ENCODE measurements at regions not wholly inside any gene's neighbourhood (a gene's known extent, or its start where the extent isn't known, plus 50 kb on each side); places are given as distances from the start of the nearest gene placed in this dataset.
"Not testable (repeated sequence)": the region's sequence is repeated elsewhere in the genome, so short reads cannot be mapped to it uniquely, and the experiment has no call there.

GRCh38 chr6:115873901-115874300 lies 186.8 kb downstream of the FRK start:
- DNase-seq (ENCODE audit: low read depth in 2 of 2), result no peak

GRCh38 chr6:115870464-115870863 lies 190.2 kb downstream of the FRK start:
- DNase-seq (ENCODE audit: low read depth in 2 of 2), result no peak

- no peak for DNase-seq (ENCODE audit: low read depth in 2 of 2)
Observed at GRCh38 chr6:115865914-115866313, 194.8 kb downstream of the FRK start.

GRCh38 chr6:115863211-115863610 lies 197.5 kb downstream of the FRK start:
- DNase-seq (ENCODE audit: low read depth in 2 of 2), result no peak

GRCh38 chr6:115861658-115862057 lies 199.0 kb downstream of the FRK start:
- DNase-seq (ENCODE audit: low read depth in 2 of 2), result not testable (repeated sequence)

GRCh38 chr6:115859577-115859976 lies 201.1 kb downstream of the FRK start:
- DNase-seq (ENCODE audit: low read depth in 2 of 2), result not testable (repeated sequence)

GRCh38 chr6:115854866-115855665 lies 205.6 kb downstream of the FRK start:
- DNase-seq (ENCODE audit: low read depth in 2 of 2), result no peak

- no peak for DNase-seq (ENCODE audit: low read depth in 2 of 2)
Observed at GRCh38 chr6:115847671-115848070, 213.0 kb downstream of the FRK start.

- no peak for DNase-seq (ENCODE audit: low read depth in 2 of 2)
Observed at GRCh38 chr6:115843945-115844344, 216.7 kb downstream of the FRK start.

GRCh38 chr6:115842338-115842737 lies 218.4 kb downstream of the FRK start:
- no peak for DNase-seq (ENCODE audit: low read depth in 2 of 2)

- DNase-seq (ENCODE audit: low read depth in 2 of 2), result no peak
Observed at GRCh38 chr6:115839583-115840181, 221.0 kb downstream of the FRK start.

GRCh38 chr6:115838763-115839401 lies 221.8 kb downstream of the FRK start:
- no peak for DNase-seq (ENCODE audit: low read depth in 2 of 2)

GRCh38 chr6:115838216-115838615 lies 222.5 kb downstream of the FRK start:
- no peak for DNase-seq (ENCODE audit: low read depth in 2 of 2)

GRCh38 chr6:115836374-115836773 lies 224.3 kb downstream of the FRK start:
- not testable (repeated sequence) for DNase-seq (ENCODE audit: low read depth in 2 of 2)

- DNase-seq (ENCODE audit: low read depth in 2 of 2), result no peak
Observed at GRCh38 chr6:115835314-115835713, 225.4 kb downstream of the FRK start.

- DNase-seq (ENCODE audit: low read depth in 2 of 2), result not testable (repeated sequence)
Observed at GRCh38 chr6:115834542-115834941, 226.1 kb downstream of the FRK start.

- no peak for DNase-seq (ENCODE audit: low read depth in 2 of 2)
Observed at GRCh38 chr6:115832786-115833185, 227.9 kb downstream of the FRK start.

GRCh38 chr6:115832186-115832585 lies 228.5 kb downstream of the FRK start:
- no peak for DNase-seq (ENCODE audit: low read depth in 2 of 2)

- DNase-seq (ENCODE audit: low read depth in 2 of 2), result no peak
Observed at GRCh38 chr6:115830895-115831294, 229.8 kb downstream of the FRK start.

GRCh38 chr6:115821798-115822197 lies 238.9 kb downstream of the FRK start:
- DNase-seq (ENCODE audit: low read depth in 2 of 2), result no peak

- DNase-seq (ENCODE audit: low read depth in 2 of 2), result no peak
Observed at GRCh38 chr6:115819506-115819905, 241.2 kb downstream of the FRK start.

- DNase-seq (ENCODE audit: low read depth in 2 of 2), result no peak
Observed at GRCh38 chr6:115817161-115817560, 243.5 kb downstream of the FRK start.

GRCh38 chr6:115814907-115815306 lies 245.8 kb downstream of the FRK start:
- DNase-seq (ENCODE audit: low read depth in 2 of 2), result no peak
